ENCODE measurements at regions not wholly inside any gene's neighbourhood (a gene's known extent, or its start where the extent isn't known, plus 50 kb on each side); places are given as distances from the start of the nearest gene placed in this dataset.

GRCh38 chr11:96481771-96482170, 92.0 kb downstream of the JRKL start:
- Mint-ChIP-seq H3K9me3 (peaks cover 5 to 10% of the 10 kb centered on the region in 2 experiments; a peak in 3 of 5 replicates), H3K36me3 (ENCODE audit: insufficient read depth in 1 of 3, low read depth in 3 of 3) (peaks cover 0 to 2% (median 0%) of the 10 kb centered on the region in 3 experiments; a peak in 2 of 7 replicates), H3K27ac (no peak overlapping the region), H3K4me1 (peaks cover 0 to 2% of the 10 kb centered on the region in 2 experiments; a peak in 1 of 4 replicates), H3K4me3 (no peak overlapping the region), H3K27me3 (ENCODE audit: low read depth) (0 out of 2 replicates have a peak, but pooled peaks cover 1% of the 10 kb centered on the region)
- no peaks in the 10 kb centered on the region for H3K27me3 ChIP-seq (ENCODE audit: insufficient read depth, low read length)
- no peak overlapping the region for H3K18ac ChIP-seq (ENCODE audit: insufficient read length, low read depth, low read length)
- no peak overlapping the region for H4K91ac ChIP-seq (ENCODE audit: insufficient read length, low read depth, low read length)
- H3K79me1 ChIP-seq (ENCODE audit: insufficient read depth, low read depth, low read length, poor library complexity, severe bottlenecking): no peaks in the 10 kb centered on the region
- no peak overlapping the region for H3T11ph ChIP-seq (ENCODE audit: low read length)
- H3K4ac ChIP-seq (ENCODE audit: low read depth, low read length): no peak overlapping the region
- no peak overlapping the region for H2AFZ ChIP-seq (ENCODE audit: low read length)
- no peak overlapping the region for H3K23ac ChIP-seq (ENCODE audit: insufficient read length, low read depth, low read length)
- WGBS (ENCODE audit: extremely low coverage, insufficient read length, low lambda C conversion rate): no CpG with 5 or more reads among the region's 1 CpG
- H3K9ac ChIP-seq (ENCODE audit: extremely low read depth, insufficient read length, low read length): no peak overlapping the region
- no peak overlapping the region for H2BK12ac ChIP-seq (ENCODE audit: insufficient read length, low read depth, low read length)
- H4K5ac ChIP-seq (ENCODE audit: insufficient read length, low read depth, low read length): no peak overlapping the region
- no peaks in the 10 kb centered on the region for H4K20me1 ChIP-seq (ENCODE audit: control insufficient read depth, insufficient read depth, insufficient read length)
- H3K23me2 ChIP-seq (ENCODE audit: insufficient read length, low read depth, low read length, poor library complexity, severe bottlenecking): no peaks in the 10 kb centered on the region
- no peak overlapping the region for H3K4me2 ChIP-seq (ENCODE audit: insufficient read depth, insufficient read length, low read length)
- DNase-seq: no peak
- no peak overlapping the region for H3K56ac ChIP-seq (ENCODE audit: insufficient read length, low read depth, low read length)
- no peak overlapping the region for H2BK120ac ChIP-seq (ENCODE audit: low read depth, low read length, poor library complexity, severe bottlenecking)
- TF ChIP-seq CTCF (conservative IDR thresholded peaks at IDR 0.05): no peak
- H3K4me1 ChIP-seq (ENCODE audit: insufficient read depth, low read length): no peaks in the 10 kb centered on the region
- no peak overlapping the region for H2BK15ac ChIP-seq (ENCODE audit: low read depth, low read length)
- no peak overlapping the region for H2BK5ac ChIP-seq (ENCODE audit: insufficient read length, low read length)
- H3K79me2 ChIP-seq (ENCODE audit: insufficient read depth, low read length): no peaks in the 10 kb centered on the region
- no peak overlapping the region for H3K14ac ChIP-seq (ENCODE audit: insufficient read depth, low read length)
- H4K8ac ChIP-seq (replicated peaks; ENCODE audit: insufficient read length, low read depth, low read length): no peak overlapping the region
- H2AK5ac ChIP-seq (ENCODE audit: insufficient read length, low read length): no peak overlapping the region
- H3K9me3 ChIP-seq (ENCODE audit: control insufficient read depth, low read depth, low read length): no peaks in the 10 kb centered on the region
- no peak overlapping the region for H3K27ac ChIP-seq (ENCODE audit: insufficient read length, low read depth, low read length)
- no peak overlapping the region for H2BK20ac ChIP-seq (ENCODE audit: low read depth, low read length, poor library complexity, severe bottlenecking)
